GM12892 (cell line): ENCODE measurements at regions not wholly inside any gene's neighbourhood (a gene's known extent, or its start where the extent isn't known, plus 50 kb on each side); places are given as distances from the start of the nearest gene placed in this dataset.
"Not testable (repeated sequence)": the region's sequence is repeated elsewhere in the genome, so short reads cannot be mapped to it uniquely, and the experiment has no call there.

Experiments
- POLR2A ChIP-seq: IDR thresholded peaks from 2 replicates; pipeline ENCODE4 v1.6.1; 2011; ENCODE audit warnings: low read depth, low read length, control low read depth
- POLR2AphosphoS5 ChIP-seq: IDR thresholded peaks from 2 replicates; pipeline ENCODE4 v1.6.1; 2011; ENCODE audit warnings: low read depth, low read length, control low read depth

DNA sequence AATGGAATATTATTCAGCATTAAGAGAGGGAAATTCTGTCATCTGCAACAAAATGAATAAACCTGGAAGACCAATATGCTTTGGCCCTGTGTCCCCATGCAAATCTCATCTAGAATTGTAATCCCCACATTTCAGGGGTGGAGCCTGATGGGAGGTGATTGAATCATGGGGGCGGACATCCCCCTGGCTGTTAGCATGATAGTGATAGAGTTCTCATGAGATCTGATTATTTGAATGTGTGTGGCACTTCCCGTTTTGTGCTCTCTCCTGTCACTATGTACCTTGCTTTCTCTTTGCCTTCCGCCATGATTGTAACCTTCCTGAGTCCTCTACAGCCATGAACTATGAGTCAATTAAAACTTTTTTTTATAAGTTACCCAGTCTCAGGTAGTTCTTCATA, 83.7 kb upstream of the C1QTNF3 start:
- not testable (repeated sequence) for TF ChIP-seq POLR2AphosphoS5, POLR2A
